ENCODE measurements at regions not wholly inside any gene's neighbourhood (a gene's known extent, or its start where the extent isn't known, plus 50 kb on each side); places are given as distances from the start of the nearest gene placed in this dataset.
"Not testable (repeated sequence)": the region's sequence is repeated elsewhere in the genome, so short reads cannot be mapped to it uniquely, and the experiment has no call there.

DNA sequence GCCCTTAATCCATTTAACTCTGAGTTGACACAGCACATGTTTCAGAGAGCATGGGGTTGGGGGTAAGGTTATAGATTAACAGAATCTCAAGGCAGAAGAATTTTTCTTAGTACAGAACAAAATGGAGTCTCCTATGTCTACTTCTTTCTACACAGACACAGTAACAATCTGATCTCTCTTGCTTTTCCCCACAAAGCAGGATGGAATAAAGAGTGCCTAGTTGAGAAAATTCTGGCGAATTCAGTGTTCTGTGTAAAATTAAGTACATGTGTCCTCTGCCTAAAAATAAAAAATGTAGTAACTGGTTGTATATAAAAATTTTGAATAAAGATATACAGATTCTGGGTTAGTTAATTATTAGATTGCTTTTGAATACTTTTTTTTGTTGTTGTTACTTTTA lies 290.0 kb downstream of the ALDH8A1 start:
- TF ChIP-seq POLR2A, POLR2AphosphoS5, EP300 (IDR thresholded peaks at IDR 0.05): not testable (repeated sequence)
- TF ChIP-seq, protein P1, sequence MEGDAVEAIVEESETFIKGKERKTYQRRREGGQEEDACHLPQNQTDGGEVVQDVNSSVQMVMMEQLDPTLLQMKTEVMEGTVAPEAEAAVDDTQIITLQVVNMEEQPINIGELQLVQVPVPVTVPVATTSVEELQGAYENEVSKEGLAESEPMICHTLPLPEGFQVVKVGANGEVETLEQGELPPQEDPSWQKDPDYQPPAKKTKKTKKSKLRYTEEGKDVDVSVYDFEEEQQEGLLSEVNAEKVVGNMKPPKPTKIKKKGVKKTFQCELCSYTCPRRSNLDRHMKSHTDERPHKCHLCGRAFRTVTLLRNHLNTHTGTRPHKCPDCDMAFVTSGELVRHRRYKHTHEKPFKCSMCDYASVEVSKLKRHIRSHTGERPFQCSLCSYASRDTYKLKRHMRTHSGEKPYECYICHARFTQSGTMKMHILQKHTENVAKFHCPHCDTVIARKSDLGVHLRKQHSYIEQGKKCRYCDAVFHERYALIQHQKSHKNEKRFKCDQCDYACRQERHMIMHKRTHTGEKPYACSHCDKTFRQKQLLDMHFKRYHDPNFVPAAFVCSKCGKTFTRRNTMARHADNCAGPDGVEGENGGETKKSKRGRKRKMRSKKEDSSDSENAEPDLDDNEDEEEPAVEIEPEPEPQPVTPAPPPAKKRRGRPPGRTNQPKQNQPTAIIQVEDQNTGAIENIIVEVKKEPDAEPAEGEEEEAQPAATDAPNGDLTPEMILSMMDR (IDR thresholded peaks at IDR 0.05) = not testable (repeated sequence)
